ENCODE measurements at regions not wholly inside any gene's neighbourhood (a gene's known extent, or its start where the extent isn't known, plus 50 kb on each side); places are given as distances from the start of the nearest gene placed in this dataset.
A peak's percentile ranks its signal among the peaks of the same experiment; 100 is the strongest.
"Not testable (repeated sequence)": the region's sequence is repeated elsewhere in the genome, so short reads cannot be mapped to it uniquely, and the experiment has no call there.

GRCh38 chr3:90180543-90180942 is 1073.1 kb downstream of the EPHA3 start:
- peaks cover 23% of the 10 kb centered on the region for H3K4me1 ChIP-seq (ENCODE audit: control insufficient read depth, insufficient read depth, low read length, unreplicated experiment)
- H3K36me3 ChIP-seq (ENCODE audit: insufficient read depth, low read length): no peaks in the 10 kb centered on the region
- H2AFZ ChIP-seq (ENCODE audit: low read length, unreplicated experiment): no peak overlapping the region
- no peaks in the 10 kb centered on the region for H3K27me3 ChIP-seq (ENCODE audit: insufficient read depth, low read length)
- H3K27ac ChIP-seq (ENCODE audit: low read depth, low read length): no peak overlapping the region
- no peak overlapping the region for H3K4me3 ChIP-seq (ENCODE audit: low read depth, low read length)
- H3K79me2 ChIP-seq (ENCODE audit: control insufficient read depth, insufficient read depth, low read length, unreplicated experiment): no peaks in the 10 kb centered on the region

- Histone ChIP-seq H2AFZ (ENCODE audit: low read length, unreplicated experiment) (peak overlapping the region; percentile 70), H3K4me1 (ENCODE audit: control insufficient read depth, insufficient read depth, low read length, unreplicated experiment) (peaks cover 23% of the 10 kb centered on the region), H3K4me3 (ENCODE audit: low read depth, low read length) (peak overlapping the region; percentile 61)
- H3K36me3 ChIP-seq (ENCODE audit: insufficient read depth, low read length); H3K79me2 ChIP-seq (ENCODE audit: control insufficient read depth, insufficient read depth, low read length, unreplicated experiment); H3K27me3 ChIP-seq (ENCODE audit: insufficient read depth, low read length); H3K27ac ChIP-seq (ENCODE audit: low read depth, low read length): not testable (repeated sequence)
Observed at GRCh38 chr3:90182291-90182976, 1075.0 kb downstream of the EPHA3 start.

- H3K27me3 ChIP-seq (ENCODE audit: insufficient read depth, low read length): no peaks in the 10 kb centered on the region
- peak overlapping the region; percentile 61 for H3K27ac ChIP-seq (ENCODE audit: low read depth, low read length)
- no peak overlapping the region for H2AFZ ChIP-seq (ENCODE audit: low read length, unreplicated experiment)
- H3K4me1 ChIP-seq (ENCODE audit: control insufficient read depth, insufficient read depth, low read length, unreplicated experiment): peaks cover 23% of the 10 kb centered on the region
- H3K4me3 ChIP-seq (ENCODE audit: low read depth, low read length): no peak overlapping the region
- H3K36me3 ChIP-seq (ENCODE audit: insufficient read depth, low read length): no peaks in the 10 kb centered on the region
- no peaks in the 10 kb centered on the region for H3K79me2 ChIP-seq (ENCODE audit: control insufficient read depth, insufficient read depth, low read length, unreplicated experiment)
Observed at GRCh38 chr3:90184861-90185260, 1077.4 kb downstream of the EPHA3 start.

- H3K79me2 ChIP-seq (ENCODE audit: control insufficient read depth, insufficient read depth, low read length, unreplicated experiment); H3K4me1 ChIP-seq (ENCODE audit: control insufficient read depth, insufficient read depth, low read length, unreplicated experiment); H3K27ac ChIP-seq (ENCODE audit: low read depth, low read length); H3K36me3 ChIP-seq (ENCODE audit: insufficient read depth, low read length); H3K4me3 ChIP-seq (ENCODE audit: low read depth, low read length); H2AFZ ChIP-seq (ENCODE audit: low read length, unreplicated experiment); H3K27me3 ChIP-seq (ENCODE audit: insufficient read depth, low read length): not testable (repeated sequence)
Observed at GRCh38 chr3:90197383-90197782, 1090.0 kb downstream of the EPHA3 start.

- H3K27me3 ChIP-seq (ENCODE audit: insufficient read depth, low read length); H2AFZ ChIP-seq (ENCODE audit: low read length, unreplicated experiment); H3K36me3 ChIP-seq (ENCODE audit: insufficient read depth, low read length); H3K4me3 ChIP-seq (ENCODE audit: low read depth, low read length); H3K27ac ChIP-seq (ENCODE audit: low read depth, low read length); H3K4me1 ChIP-seq (ENCODE audit: control insufficient read depth, insufficient read depth, low read length, unreplicated experiment); H3K79me2 ChIP-seq (ENCODE audit: control insufficient read depth, insufficient read depth, low read length, unreplicated experiment): not testable (repeated sequence)
Observed at GRCh38 chr3:90202931-90203330, 1095.5 kb downstream of the EPHA3 start.

- H2AFZ ChIP-seq (ENCODE audit: low read length, unreplicated experiment); H3K27me3 ChIP-seq (ENCODE audit: insufficient read depth, low read length); H3K27ac ChIP-seq (ENCODE audit: low read depth, low read length); H3K4me1 ChIP-seq (ENCODE audit: control insufficient read depth, insufficient read depth, low read length, unreplicated experiment); H3K79me2 ChIP-seq (ENCODE audit: control insufficient read depth, insufficient read depth, low read length, unreplicated experiment); H3K36me3 ChIP-seq (ENCODE audit: insufficient read depth, low read length); H3K4me3 ChIP-seq (ENCODE audit: low read depth, low read length): not testable (repeated sequence)
Observed at GRCh38 chr3:90206482-90206881, 1099.1 kb downstream of the EPHA3 start.

GRCh38 chr3:90207353-90208097 is 1100.1 kb downstream of the EPHA3 start:
- not testable (repeated sequence) for H3K79me2 ChIP-seq (ENCODE audit: control insufficient read depth, insufficient read depth, low read length, unreplicated experiment); H3K4me1 ChIP-seq (ENCODE audit: control insufficient read depth, insufficient read depth, low read length, unreplicated experiment); H3K36me3 ChIP-seq (ENCODE audit: insufficient read depth, low read length); H2AFZ ChIP-seq (ENCODE audit: low read length, unreplicated experiment); H3K4me3 ChIP-seq (ENCODE audit: low read depth, low read length); H3K27ac ChIP-seq (ENCODE audit: low read depth, low read length); H3K27me3 ChIP-seq (ENCODE audit: insufficient read depth, low read length)

GRCh38 chr3:90221900-90222299 is 1114.5 kb downstream of the EPHA3 start:
- Histone ChIP-seq H3K27ac (ENCODE audit: low read depth, low read length) (no peak overlapping the region), H3K36me3 (ENCODE audit: insufficient read depth, low read length) (0 out of 2 replicates have a peak, but pooled peaks cover 2% of the 10 kb centered on the region), H3K79me2 (ENCODE audit: control insufficient read depth, insufficient read depth, low read length, unreplicated experiment) (no peaks in the 10 kb centered on the region), H3K27me3 (ENCODE audit: insufficient read depth, low read length) (no peaks in the 10 kb centered on the region), H2AFZ (ENCODE audit: low read length, unreplicated experiment) (no peak overlapping the region), H3K4me3 (ENCODE audit: low read depth, low read length) (no peak overlapping the region), H3K4me1 (ENCODE audit: control insufficient read depth, insufficient read depth, low read length, unreplicated experiment) (no peaks in the 10 kb centered on the region)

- Histone ChIP-seq H3K27ac (ENCODE audit: low read depth, low read length) (peak overlapping the region; percentile 61), H2AFZ (ENCODE audit: low read length, unreplicated experiment) (peak overlapping the region; percentile 88), H3K27me3 (ENCODE audit: insufficient read depth, low read length) (no peaks in the 10 kb centered on the region), H3K4me1 (ENCODE audit: control insufficient read depth, insufficient read depth, low read length, unreplicated experiment) (peaks cover 15% of the 10 kb centered on the region), H3K79me2 (ENCODE audit: control insufficient read depth, insufficient read depth, low read length, unreplicated experiment) (no peaks in the 10 kb centered on the region), H3K4me3 (ENCODE audit: low read depth, low read length) (peak overlapping the region; percentile 63), H3K36me3 (ENCODE audit: insufficient read depth, low read length) (no peaks in the 10 kb centered on the region)
Observed at GRCh38 chr3:90241481-90241880, 1134.1 kb downstream of the EPHA3 start.

- Histone ChIP-seq H3K79me2 (ENCODE audit: control insufficient read depth, insufficient read depth, low read length, unreplicated experiment) (no peaks in the 10 kb centered on the region), H2AFZ (ENCODE audit: low read length, unreplicated experiment) (peak overlapping the region; percentile 40), H3K27me3 (ENCODE audit: insufficient read depth, low read length) (no peaks in the 10 kb centered on the region), H3K4me3 (ENCODE audit: low read depth, low read length) (no peak overlapping the region), H3K27ac (ENCODE audit: low read depth, low read length) (no peak overlapping the region), H3K4me1 (ENCODE audit: control insufficient read depth, insufficient read depth, low read length, unreplicated experiment) (peaks cover 9% of the 10 kb centered on the region), H3K36me3 (ENCODE audit: insufficient read depth, low read length) (no peaks in the 10 kb centered on the region)
Observed at GRCh38 chr3:90253131-90253530, 1145.7 kb downstream of the EPHA3 start.

All from ACC112 (cell line).